KG1 (cell line): ENCODE measurements at regions not wholly inside any gene's neighbourhood (a gene's known extent, or its start where the extent isn't known, plus 50 kb on each side); places are given as distances from the start of the nearest gene placed in this dataset.

Source experiments
- DNase-seq: peaks from one replicate; lab custom pipeline; 2025; lab: John Stamatoyannopoulos, UW

DNA sequence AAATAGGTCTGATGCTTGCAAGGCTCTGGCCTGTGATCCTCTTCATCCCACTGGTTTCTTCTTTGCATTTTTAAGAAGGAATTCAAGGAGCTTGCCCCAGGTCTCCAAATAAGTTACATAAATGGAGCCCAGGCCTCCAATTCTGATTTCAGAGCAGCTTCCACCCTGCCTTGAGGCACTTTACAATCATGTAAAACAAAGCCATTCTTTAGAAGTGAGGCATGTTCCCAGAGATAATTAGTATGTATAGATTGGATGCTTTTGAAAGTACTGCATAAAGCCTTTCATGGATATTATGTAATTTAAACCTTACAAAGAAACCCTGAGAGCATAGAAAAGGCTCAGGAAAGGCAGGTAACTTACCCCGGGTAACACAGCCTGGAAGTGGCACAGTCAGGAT is 466.5 kb downstream of the MIAT start:
- DNase-seq: no peak

DNA sequence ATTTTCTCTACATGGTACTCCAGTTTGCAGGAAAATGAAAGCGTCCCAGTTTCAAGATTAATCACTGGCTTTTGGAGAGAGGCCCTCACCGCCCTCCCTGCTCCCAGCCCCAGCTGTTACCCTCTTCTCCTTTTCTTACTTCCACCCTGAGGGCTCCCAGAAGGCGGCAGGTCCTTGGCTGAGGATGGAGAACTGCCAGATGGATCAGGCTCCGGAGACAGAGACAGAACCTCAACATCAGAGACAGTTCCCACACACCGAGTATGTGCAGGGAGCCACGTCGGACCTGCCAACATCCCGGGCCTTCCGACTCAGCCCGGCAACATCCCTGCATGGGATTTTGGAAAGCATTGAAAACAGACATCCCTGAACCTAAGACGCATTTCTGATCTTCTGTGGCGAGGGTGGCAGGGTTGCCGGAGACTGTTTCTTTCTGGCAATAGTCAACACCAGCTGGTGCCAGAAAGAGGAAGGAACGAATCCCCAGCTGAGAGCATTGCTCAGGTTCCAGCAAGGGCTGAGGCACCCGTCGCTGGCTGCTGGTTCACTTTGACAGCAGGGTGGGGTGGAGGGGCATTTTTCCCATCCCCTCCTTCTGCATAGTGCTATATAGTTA is 467.1 kb downstream of the MIAT start:
- no peak for DNase-seq

DNA sequence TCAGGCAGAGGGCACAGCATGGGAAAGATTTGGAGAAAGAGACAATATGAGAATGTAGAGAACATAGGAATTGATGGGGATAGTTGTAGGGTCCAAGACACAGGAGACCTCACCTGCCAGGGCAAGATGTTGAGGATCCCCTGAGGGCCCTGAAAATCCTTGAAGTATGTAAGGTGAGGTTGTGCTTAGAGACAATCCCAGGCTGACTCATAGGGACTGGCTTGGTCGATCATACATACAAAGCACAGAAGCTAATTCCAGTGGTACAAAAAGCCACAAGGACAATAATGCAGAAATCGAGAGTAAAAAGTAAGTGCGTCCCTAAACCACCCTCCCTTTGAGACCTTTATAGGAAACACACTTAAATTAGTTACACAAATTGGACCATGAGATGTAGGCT is 468.2 kb downstream of the MIAT start:
- DNase-seq: no peak

DNA sequence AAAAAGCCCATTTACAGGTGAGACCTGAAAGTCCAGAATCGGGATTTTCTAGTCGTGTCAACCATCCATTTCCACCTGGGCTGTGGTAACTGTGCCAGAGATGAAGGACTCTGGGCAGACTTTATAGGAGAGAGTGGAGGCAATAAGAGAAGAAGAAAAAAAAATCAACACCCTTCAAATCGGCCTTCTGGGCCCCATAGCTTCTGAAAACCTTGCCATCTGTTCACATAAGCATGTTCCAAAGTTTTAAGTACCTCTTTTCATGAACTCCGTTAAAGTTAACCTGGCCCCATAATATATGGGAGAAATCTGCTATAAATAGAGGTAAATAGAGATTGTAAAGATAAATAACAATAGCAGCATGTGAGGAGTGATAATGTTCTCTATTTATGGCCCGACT is 470.5 kb downstream of the MIAT start:
- DNase-seq: no peak

DNA sequence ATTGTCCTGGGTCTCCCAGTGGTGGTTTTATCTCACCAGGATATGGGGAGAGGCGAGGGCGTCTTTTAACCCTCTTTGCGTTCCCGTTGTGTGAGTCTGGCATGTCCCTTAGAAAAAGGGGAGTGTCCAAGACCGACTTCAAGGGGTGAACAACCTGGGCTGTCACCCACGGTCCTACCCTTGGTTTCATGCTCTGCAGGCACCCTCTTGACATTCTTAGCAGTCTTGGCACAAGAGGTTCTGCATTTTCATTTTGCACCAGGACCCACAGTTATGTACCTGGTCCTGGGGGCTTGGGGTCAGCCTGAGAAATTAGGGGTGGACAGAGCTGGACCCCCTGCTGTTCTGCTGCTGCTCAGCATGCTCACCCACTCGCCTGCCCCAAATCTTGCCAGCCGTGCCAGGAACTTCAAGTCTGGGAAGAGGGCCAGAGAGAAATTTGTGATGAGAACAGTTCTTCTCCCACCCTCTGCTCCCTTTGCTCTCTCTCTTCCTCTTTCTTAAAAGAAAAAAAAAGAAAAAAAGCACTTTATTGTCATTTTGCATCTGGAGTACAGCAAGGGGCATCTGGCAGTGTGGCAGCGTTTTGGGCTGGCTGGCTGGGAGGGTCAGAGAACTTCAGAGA is 471.2 kb downstream of the MIAT start:
- no peak for DNase-seq

DNA sequence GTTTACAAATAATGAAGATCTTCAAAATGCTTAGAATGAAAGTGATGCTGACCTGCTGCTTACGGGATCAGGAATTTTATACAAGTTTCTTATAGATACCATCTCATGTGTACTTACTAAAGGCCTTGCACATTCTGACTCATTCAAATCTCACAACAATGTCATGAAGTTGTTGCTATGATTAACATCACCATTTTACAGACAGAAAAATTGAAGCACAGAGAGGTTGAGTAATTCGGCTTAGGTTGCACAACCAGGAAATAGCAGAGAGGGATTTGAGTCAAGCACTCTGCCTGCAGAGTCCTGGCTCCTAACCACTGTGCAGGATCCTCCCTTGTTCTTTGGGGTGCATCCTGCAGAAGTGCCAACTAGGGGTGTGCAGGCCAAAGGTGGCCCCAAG is 471.9 kb downstream of the MIAT start:
- DNase-seq: no peak

DNA sequence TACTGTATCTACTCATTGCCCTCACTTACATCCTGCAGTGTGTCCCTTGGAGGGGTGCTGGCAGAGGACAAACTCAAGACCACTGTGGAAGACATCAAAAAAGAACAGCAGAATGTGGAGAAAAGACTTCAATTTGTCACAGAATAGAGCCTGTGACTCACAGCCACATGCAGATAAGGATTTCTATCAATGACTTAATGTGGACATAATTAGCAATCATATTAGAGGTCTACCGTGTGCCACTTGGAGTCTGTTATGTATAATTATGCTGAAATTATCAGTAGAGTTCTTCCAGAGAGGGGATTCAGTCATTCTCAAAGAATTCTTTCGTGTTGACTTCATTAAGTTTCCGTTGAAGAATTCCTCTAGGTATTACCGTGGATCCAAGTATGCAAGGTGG is 473.5 kb downstream of the MIAT start:
- no peak for DNase-seq

DNA sequence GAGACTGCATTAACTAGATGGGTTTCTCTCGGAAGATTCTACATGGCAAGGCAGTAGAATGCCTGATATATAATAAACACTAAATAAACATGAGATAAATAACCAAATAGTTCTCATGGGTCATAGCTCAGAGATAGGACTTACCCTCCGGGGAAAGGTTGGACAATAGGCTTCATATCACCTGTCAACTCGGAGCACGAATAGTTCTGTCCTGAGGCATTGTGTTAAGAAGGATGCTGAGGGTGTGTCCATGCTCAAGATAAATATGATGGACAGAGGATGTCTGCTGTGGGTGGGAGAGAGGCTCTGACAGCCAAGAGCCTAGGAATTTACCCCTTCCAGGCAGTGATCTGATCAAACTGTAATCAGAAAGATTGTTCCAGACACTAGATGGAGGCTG is 474.0 kb downstream of the MIAT start:
- DNase-seq: no peak

DNA sequence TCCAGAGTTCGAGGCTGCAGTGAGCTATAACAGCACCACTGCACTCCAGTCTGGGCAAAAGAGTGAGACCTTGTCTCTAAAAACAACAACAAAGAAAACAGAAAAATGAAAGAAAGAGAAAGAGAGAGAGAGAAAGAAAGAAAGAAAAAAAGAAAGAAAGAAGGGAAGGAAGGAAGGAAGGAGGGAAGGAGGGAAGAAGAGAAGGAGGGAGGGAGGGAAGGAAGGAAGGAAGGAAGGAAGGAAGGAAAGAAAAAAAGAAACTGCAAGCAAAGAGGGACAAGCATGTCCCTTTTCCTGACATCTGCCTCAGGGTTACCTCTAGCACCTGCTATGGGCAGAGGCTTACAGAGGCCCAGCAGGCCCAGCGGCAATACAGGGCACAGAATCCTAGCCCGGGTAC is 475.0 kb downstream of the MIAT start:
- no peak for DNase-seq

DNA sequence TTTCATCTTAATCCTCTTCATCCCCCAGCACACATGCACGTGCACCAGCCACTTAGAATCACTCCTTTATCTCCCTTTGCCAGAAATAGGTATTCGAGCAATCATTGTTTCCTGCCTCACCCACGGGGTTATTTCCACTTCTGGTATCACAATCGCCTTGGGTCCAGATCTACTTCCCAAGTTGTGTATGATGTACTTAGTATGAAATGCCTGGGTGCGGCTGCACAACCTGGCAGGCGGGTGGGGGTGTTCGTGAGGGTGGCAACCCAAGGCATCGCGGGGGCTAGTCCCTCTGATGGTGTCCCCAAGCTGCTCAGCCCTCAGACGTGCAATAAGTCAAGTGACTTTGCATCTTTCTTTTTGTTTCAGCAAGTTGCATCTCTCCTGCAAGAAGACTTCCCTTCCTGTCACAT is 475.6 kb downstream of the MIAT start:
- DNase-seq: no peak

DNA sequence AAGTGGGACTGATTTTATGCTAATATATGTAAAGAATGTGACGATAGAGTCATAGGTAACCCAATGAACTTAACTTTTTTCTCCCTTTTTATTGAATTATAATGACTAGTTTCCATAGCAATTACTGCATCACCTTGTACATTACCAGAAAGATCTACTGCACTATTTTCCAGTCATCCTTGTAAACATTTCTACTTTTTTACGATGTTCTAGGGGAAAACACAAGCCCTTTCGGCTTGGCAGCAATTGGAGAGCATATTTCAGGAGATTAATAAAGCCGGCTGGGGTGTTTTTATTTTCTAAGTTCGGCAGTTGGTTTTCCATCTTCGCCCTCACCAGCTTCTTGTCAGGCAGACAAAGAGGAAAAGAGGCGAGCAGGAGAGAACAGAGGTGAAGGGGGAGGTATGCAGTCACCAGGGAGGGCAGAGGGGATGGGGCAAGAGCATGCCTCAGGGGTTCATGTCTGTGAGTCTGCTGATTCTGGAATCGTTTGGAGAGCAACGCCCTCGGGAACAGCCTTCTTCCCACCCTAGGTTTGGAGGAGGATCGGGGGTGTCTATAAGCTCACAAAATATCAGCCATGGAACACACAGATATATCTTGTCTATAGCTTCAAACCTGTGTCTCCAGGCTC is 476.4 kb downstream of the MIAT start:
- DNase-seq: no peak

DNA sequence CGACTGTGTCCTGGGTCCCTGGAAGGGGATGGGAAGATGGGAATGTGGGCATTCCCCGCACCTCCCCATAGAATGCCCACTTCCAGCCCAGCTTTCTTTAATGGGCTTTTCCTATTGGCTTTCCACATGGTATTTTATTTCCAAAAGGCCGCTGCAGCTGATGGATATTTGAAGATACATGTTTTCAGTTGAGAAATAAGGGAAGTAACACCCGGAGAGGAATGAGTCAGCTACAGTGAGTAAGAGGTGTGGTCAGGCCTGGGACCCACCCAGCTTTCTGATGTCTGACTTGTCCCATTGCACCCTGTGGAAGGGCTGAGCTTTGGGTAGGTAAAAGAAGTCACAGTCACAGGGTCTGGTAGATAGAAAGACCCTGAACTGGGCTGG is 476.9 kb downstream of the MIAT start:
- DNase-seq: no peak

DNA sequence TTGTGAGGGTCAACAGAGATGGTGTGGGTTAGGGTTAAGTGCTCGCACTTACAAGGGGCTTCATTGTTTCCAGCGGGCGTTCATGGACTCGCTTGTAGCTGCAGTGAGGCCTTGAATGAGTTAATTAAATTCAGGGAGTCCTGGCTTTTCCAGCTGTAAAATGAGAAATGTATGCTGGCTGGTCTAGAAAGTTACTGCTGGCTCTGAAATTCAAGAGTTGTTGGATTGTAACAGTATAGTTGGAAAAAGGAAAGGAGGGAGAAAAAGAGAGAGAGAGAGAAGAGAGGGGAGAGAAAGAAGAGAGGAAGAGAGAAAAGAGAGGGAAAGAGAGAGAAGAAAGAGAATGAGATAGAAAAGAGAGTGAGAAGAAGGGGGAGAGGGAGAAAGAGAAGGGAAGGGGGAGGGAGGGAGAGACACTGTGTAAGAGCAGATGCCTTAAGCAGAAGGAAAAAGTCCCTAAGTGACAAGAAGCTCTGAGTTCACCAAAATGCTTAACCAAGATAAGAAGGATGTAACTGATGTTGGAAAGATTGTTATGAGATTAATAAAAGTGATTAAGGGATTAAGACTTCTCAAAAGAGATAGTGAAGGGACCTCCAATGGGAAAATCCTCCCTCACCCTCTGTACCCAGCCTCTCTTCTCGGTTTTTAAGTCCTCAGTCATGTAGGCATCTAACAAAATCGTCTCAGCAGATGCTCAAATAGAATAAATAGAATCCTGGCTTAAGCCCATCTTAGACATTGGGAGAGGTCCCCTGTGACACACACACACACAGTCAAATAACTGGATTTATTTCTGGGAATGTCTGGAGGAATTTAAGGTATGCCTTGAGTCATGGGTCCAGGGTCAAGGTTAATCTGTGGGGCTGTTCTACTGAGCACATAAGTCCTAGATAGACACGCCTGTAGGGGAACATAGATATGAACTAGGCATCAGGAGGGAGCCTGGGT is 477.9 kb downstream of the MIAT start:
- DNase-seq: no peak

DNA sequence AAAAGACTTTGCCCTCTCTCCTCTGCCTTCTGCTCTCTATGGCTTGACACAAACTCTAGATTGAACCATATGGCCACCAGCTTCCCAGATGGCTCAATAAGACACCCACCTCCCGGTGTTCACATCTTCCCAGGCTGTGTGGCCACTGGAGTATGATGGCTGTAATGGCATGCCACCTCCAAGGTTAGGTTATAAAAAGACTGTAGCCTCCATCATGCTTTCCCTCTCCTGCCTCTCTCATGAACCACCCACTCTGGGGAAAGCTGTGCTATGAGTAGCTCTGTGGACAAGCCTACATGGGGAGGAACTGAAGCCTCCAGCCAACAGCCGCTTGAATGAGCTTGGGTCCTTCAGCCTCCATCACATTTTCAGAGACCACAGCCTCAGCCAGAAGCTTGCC is 479.2 kb downstream of the MIAT start:
- DNase-seq: no peak

DNA sequence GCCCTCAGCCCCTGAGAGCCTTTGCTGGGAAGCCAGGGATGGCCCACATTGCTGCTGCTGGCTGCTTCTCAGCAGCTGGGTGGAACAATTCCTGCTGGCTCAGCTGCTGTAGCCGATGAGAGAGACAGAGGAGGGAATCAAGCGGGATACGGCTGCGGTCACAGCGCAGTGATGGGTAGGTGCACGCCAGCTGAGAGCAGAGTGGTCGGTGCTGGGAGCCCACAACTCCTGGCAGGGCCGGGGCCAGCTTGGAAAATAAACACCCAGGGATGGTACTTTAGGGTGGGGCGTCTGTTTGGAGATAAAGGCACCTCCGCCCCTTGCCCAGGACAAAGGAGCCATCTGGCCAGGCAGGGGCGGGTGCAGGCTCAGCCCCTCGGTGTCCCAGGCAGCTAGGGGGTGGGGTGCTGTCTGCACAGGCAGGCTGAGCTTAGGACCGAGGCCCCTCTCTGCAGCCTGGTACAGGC is 480.5 kb downstream of the MIAT start:
- no peak for DNase-seq

DNA sequence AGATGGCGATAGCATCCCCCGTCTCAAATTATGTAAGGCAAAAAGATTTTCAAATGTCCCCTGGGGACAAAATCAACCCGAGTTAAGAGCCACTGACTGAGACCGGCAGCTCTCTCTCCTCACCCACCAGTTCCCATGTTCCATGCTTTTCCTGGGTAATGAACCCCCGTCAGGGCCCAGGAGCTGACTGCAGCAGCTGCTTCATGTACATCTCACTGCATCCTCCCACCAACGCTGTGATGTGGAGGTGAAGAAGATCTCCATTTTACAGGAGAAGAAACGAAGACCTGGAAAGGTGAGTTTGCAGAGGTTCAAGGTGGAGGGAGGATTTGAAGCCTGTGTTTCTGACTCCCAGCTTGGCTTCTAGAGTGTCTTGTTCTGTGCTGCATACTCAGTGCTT is 481.1 kb downstream of the MIAT start:
- no peak for DNase-seq

DNA sequence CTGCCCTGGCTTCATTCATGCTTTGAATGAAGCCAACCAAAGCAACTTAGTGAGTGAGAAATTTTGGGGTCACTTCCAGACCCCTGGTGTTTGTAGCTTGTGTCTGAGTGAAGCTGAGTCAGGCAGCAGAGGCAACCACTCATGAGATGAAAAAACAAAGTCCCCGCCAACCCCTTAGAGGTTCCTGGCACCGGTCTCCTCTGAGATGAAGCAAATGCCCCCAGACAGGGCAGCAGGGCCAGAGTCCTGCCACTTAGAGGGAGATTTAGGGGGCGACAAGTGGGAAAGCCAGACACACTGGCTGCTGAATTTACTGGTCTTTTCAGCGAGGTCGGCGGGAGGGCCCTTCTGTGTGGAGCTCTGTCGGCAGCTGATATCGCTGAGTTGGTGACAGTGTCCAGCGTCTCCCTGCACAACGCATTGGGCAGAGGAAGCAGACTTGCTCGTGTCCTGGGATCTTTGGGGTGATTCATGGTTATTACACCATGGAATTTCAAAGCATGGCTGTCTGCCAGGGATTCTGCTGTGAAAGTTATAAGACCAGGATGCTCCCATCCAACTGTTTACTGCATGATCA is 482.6 kb downstream of the MIAT start:
- no peak for DNase-seq

DNA sequence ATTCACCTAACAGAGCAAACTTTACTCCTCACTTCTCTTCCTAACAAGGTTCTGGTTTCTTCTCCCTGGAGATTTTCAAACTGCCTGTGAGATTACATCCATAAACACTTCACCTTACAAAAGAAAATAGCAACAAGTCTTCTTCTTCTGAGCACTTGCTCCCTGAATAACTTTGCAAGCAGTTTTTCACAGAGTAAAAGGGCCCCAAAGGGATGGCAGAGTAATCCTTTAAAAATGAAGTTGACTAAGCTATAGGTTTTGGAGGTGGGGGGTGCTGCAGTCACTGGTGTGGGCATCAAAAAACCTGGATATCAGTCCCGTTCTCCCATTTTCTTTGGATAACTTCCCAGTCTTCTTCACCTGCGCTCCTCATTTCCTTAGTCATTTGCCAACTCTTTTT is 484.9 kb downstream of the MIAT start:
- DNase-seq: no peak

DNA sequence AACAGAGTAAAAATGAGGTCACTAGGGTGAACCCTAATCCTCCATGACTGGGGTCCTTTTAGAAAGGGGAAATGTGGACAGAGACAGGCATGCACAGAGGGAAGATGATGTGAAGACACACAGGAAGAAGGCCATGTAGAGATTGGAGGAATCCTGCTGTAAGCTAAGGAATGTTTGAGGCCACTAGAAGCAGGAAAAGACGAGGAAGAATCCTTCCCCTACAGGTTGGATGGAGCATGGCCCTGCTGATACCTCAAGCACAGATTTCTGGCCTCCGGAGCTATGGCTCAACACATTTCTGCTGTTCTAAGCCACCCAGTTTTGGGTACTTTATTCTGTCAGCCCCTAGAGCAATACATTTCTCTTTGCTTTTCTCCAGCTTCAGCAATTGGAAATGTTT is 486.9 kb downstream of the MIAT start:
- DNase-seq: no peak

DNA sequence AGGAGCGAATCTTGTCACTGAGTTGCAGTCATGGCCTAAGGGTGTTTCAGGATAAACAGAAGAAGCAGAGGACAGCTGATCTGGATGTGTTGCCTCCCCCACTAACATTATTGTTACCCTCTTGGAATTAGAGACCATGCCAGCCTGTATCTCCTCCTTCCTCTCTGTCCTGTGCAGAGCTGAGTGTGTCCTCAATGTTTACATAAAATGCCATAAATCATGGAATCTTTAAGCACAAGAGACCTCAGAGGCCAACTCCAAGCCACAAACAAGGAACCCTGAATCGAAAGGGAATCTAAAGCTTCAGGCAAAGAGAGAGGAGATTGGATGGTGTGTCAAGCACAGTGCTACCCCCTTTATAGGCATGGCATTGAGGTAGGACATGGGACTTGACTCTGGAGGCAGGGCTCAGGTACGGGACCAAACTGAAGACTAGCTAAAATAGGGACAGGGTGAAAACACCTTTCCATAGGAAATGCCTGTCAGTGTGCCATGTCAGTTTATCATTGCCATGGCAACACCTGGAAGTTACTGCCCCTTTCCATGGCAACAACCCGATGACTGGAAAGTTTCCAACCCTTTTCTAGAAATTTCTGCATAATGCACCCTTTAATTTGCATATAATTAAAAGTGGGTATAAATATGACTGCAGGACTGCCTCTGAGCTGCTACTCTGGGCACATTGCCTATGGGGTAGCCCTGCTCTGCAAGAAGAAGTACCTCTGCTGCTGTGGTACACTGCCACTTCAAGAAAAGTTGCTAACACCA is 489.7 kb downstream of the MIAT start:
- DNase-seq: no peak

DNA sequence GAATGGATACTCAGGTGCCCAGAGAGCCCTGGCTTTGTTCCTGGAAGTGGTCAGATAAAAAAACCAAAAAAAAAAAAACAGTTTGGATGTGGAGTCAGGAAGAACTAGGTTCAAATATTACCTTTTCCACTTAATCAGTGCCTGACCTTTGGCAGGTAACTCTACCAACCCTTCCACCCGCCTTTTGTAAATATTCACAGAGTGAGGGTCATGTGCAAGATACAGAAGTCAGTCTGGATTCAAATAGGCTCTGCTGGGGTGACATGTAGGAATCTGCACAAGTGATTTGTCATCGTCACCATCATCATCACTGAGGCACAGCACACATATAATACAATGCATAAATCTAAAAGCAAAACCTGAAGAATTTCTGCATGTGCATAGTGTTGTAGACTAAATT is 490.7 kb downstream of the MIAT start:
- DNase-seq: no peak
